IMR-90 (cell line): ENCODE measurements at regions not wholly inside any gene's neighbourhood (a gene's known extent, or its start where the extent isn't known, plus 50 kb on each side); places are given as distances from the start of the nearest gene placed in this dataset.

Experiments
- ATAC-seq: fragments of 200-7000 bp; cut with Tn5 transposase; 2 replicates; pipeline ENCODE4 v1.9.1; 2020; ENCODE audit warnings: low read depth, mild to moderate bottlenecking, moderate library complexity
- BruUV-seq: library from RNA; stranded (reverse); fragments of 400-500 nt; replicated peaks from 2 replicates; lab custom pipeline; 2021; lab: Mats Ljungman, UMichigan
- CTCF ChIA-PET: fragments of 300-600 bp; formaldehyde crosslinking; extraction: SDS; loops from one replicate; lab custom pipeline; 2021; ENCODE audit warnings: antibody characterized with exemption; lab: Yijun Ruan, JAX
- POLR2A ChIA-PET: fragments of 300-600 bp; sonication (Branson Sonifier 250); formaldehyde crosslinking; loops from one replicate; lab custom pipeline; 2022; ENCODE audit warnings: antibody characterized with exemption; ENCODE audit not compliant: unreplicated experiment; lab: Charles Lee
- DNase-seq: peaks from one replicate; pipeline ENCODE4 v3.0.0; 2013
- H2AFZ ChIP-seq: replicated peaks from 2 replicates; pipeline ENCODE3; 2013; ENCODE audit warnings: low read length, mild to moderate bottlenecking; ENCODE audit not compliant: poor library complexity
- H2AK5ac ChIP-seq: 2 replicates; pipeline ENCODE4 v1.6.1; 2013; ENCODE audit warnings: low read depth, low read length, inconsistent platforms
- H2AK9ac ChIP-seq: replicated peaks from 2 replicates; pipeline ENCODE3; 2013; ENCODE audit warnings: mild to moderate bottlenecking, low read depth, low read length, moderate library complexity; ENCODE audit not compliant: poor library complexity
- H2BK120ac ChIP-seq: 2 replicates; pipeline ENCODE4 v1.6.1; 2013; ENCODE audit warnings: low read depth, low read length, inconsistent platforms
- H2BK15ac ChIP-seq: 3 replicates; pipeline ENCODE4 v1.6.1; 2013; ENCODE audit warnings: low read depth, low read length, inconsistent platforms
- H2BK20ac ChIP-seq: 2 replicates; pipeline ENCODE4 v1.6.1; 2013; ENCODE audit warnings: low read depth, mild to moderate bottlenecking, inconsistent platforms, low read length, moderate library complexity
- H2BK5ac ChIP-seq: 2 replicates; pipeline ENCODE4 v1.6.1; 2013; ENCODE audit warnings: mild to moderate bottlenecking, low read depth, low read length, inconsistent platforms; ENCODE audit not compliant: poor library complexity, severe bottlenecking
- H3K14ac ChIP-seq: replicated peaks from 2 replicates; pipeline ENCODE4 v1.6.1; 2013; ENCODE audit warnings: low read depth, low read length, inconsistent platforms
- H3K18ac ChIP-seq: 2 replicates; pipeline ENCODE4 v1.6.1; 2013; ENCODE audit warnings: low read depth, low read length, control low read depth
- H3K23ac ChIP-seq: 2 replicates; pipeline ENCODE4 v1.6.1; 2013; ENCODE audit warnings: low read depth, low read length, inconsistent platforms
- H3K27ac ChIP-seq: 2 replicates; pipeline ENCODE4 v1.5.1; 2013; ENCODE audit warnings: mild to moderate bottlenecking, control low read depth, low read length; ENCODE audit not compliant: insufficient read depth
- H3K27me3 ChIP-seq: 2 replicates; pipeline ENCODE4 v1.6.1; 2013; ENCODE audit warnings: low read length; ENCODE audit not compliant: control insufficient read depth, insufficient read depth
- H3K36me3 ChIP-seq: 2 replicates; pipeline ENCODE4 v1.6.1; 2013; ENCODE audit warnings: low read length, mixed read lengths; ENCODE audit not compliant: control insufficient read depth, insufficient read depth
- H3K4ac ChIP-seq: 2 replicates; pipeline ENCODE4 v1.6.1; 2013; ENCODE audit warnings: low read depth, low read length, inconsistent platforms
- H3K4me1 ChIP-seq: 2 replicates; pipeline ENCODE4 v1.6.1; 2013; ENCODE audit warnings: low read length, mixed read lengths; ENCODE audit not compliant: control insufficient read depth, insufficient read depth
- H3K4me2 ChIP-seq: 2 replicates; pipeline ENCODE4 v1.6.1; 2013; ENCODE audit warnings: low read depth, mild to moderate bottlenecking, control low read depth, low read length, moderate library complexity
- H3K4me3 ChIP-seq: 2 replicates; pipeline ENCODE4 v1.5.1; 2013; ENCODE audit warnings: low read depth, mild to moderate bottlenecking, control low read depth, low read length, moderate library complexity; ENCODE audit not compliant: insufficient read depth
- H3K56ac ChIP-seq: 2 replicates; pipeline ENCODE4 v1.6.1; 2013; ENCODE audit warnings: low read length, inconsistent platforms; ENCODE audit not compliant: insufficient read depth; ENCODE audit errors: extremely low read depth
- H3K79me1 ChIP-seq, 2 experiments: 2 replicates each; pipeline ENCODE4 v1.6.1; 2013; ENCODE audit warnings: low read length in 2 of 2, inconsistent platforms in 1 of 2, low read depth in 1 of 2
- H3K9ac ChIP-seq: 2 replicates; pipeline ENCODE4 v1.6.1; 2013; ENCODE audit warnings: low read depth, low read length, control low read depth
- H3K9me1 ChIP-seq: 2 replicates; pipeline ENCODE4 v1.6.1; 2013; ENCODE audit warnings: low read length, inconsistent platforms; ENCODE audit not compliant: insufficient read depth
- H3K9me3 ChIP-seq: 2 replicates; pipeline ENCODE4 v1.6.1; 2013; ENCODE audit warnings: low read length; ENCODE audit not compliant: control insufficient read depth, insufficient read depth
- H4K20me1 ChIP-seq: 2 replicates; pipeline ENCODE4 v1.6.1; 2013; ENCODE audit warnings: low read length, inconsistent platforms; ENCODE audit not compliant: insufficient read depth
- H4K5ac ChIP-seq: 2 replicates; pipeline ENCODE4 v1.6.1; 2013; ENCODE audit warnings: mild to moderate bottlenecking, low read depth, low read length, control low read depth
- H4K8ac ChIP-seq, 2 experiments: 2 replicates each; pipeline ENCODE4 v1.6.1; 2013; ENCODE audit warnings: low read depth in 2 of 2, low read length in 2 of 2, control low read depth in 1 of 2, inconsistent platforms in 1 of 2
- H4K91ac ChIP-seq: 2 replicates; pipeline ENCODE4 v1.6.1; 2013; ENCODE audit warnings: low read depth, low read length, inconsistent platforms; ENCODE audit not compliant: insufficient read depth
- BHLHE40 ChIP-seq: fragments of 150-350 bp; IDR thresholded peaks from 2 replicates; pipeline ENCODE4 v1.6.1; 2016; ENCODE audit warnings: mild to moderate bottlenecking, low read depth, low read length
- CEBPB ChIP-seq: IDR thresholded peaks from 2 replicates; pipeline ENCODE4 v1.6.1; 2012; ENCODE audit warnings: low read depth, low read length, improper control_type of control experiment
- CHD1 ChIP-seq: IDR thresholded peaks from 2 replicates; pipeline ENCODE4 v1.6.1; 2012; ENCODE audit warnings: low read depth, low read length, improper control_type of control experiment
- CTCF ChIP-seq: conservative IDR thresholded peaks from 2 replicates; pipeline ENCODE4 v1.5.1; 2012; ENCODE audit warnings: mild to moderate bottlenecking, low read depth, low read length, improper control_type of control experiment
- ELK1 ChIP-seq: fragments of 150-350 bp; IDR thresholded peaks from 2 replicates; pipeline ENCODE4 v1.6.1; 2016; ENCODE audit warnings: low read depth, mild to moderate bottlenecking, low read length, moderate library complexity, borderline replicate concordance
- FOS ChIP-seq: fragments of 150-350 bp; IDR thresholded peaks from 2 replicates; pipeline ENCODE4 v1.6.1; 2016; ENCODE audit warnings: low read depth, low read length
- MAFK ChIP-seq: IDR thresholded peaks from 2 replicates; pipeline ENCODE4 v1.6.1; 2012; ENCODE audit warnings: low read depth, low read length, improper control_type of control experiment
- MAZ ChIP-seq: IDR thresholded peaks from 2 replicates; pipeline ENCODE4 v1.6.1; 2012; ENCODE audit warnings: low read depth, mild to moderate bottlenecking, low read length, improper control_type of control experiment, moderate library complexity, borderline replicate concordance
- MXI1 ChIP-seq: IDR thresholded peaks from 2 replicates; pipeline ENCODE4 v1.6.1; 2012; ENCODE audit warnings: low read depth, mild to moderate bottlenecking, low read length, moderate library complexity, borderline replicate concordance
- NFE2L2 ChIP-seq: fragments of 150-350 bp; IDR thresholded peaks from 2 replicates; pipeline ENCODE4 v1.6.1; 2016; ENCODE audit warnings: low read depth, mild to moderate bottlenecking, low read length
- RCOR1 ChIP-seq: IDR thresholded peaks from 2 replicates; pipeline ENCODE4 v1.6.1; 2012; ENCODE audit warnings: mild to moderate bottlenecking, low read length, improper control_type of control experiment; ENCODE audit not compliant: insufficient replicate concordance
- RFX5 ChIP-seq: IDR thresholded peaks from 2 replicates; pipeline ENCODE4 v1.8.0; 2012; ENCODE audit warnings: low read depth, mild to moderate bottlenecking, low read length, moderate library complexity
- SMC3 ChIP-seq: fragments of 150-350 bp; IDR thresholded peaks from 2 replicates; pipeline ENCODE4 v1.6.1; 2016; ENCODE audit warnings: low read depth, mild to moderate bottlenecking, antibody characterized with exemption, low read length, moderate library complexity
- WGBS, 2 experiments: methylation state at CpG; one replicate each; pipeline versions ENCODE4 v1.1.5 to v1.1.7; 2013; ENCODE audit warnings: missing lambda C conversion rate in 2 of 2; ENCODE audit not compliant: insufficient read length in 1 of 2; ENCODE audit errors: extremely low coverage in 2 of 2; 5-methylcytosine and 5-hydroxymethylcytosine counted together
- dilution Hi-C: fragments of 300-500 bp; cut with HindIII; formaldehyde crosslinking; loops from one replicate; pipeline ENCODE4 v1.14.3; 2018; ENCODE audit warnings: low sequenced_read_pairs; ENCODE audit not compliant: unreplicated experiment
- in situ Hi-C: fragments of 300-500 bp; cut with MboI; formaldehyde crosslinking; loops from 3 replicates; pipeline ENCODE4 v1.14.3; 2019; ENCODE audit warnings: low sequenced_read_pairs, inconsistent platforms, mixed read lengths
- intact Hi-C: fragments of 100-400 bp; cut with micrococcal nuclease; formaldehyde crosslinking; loops from 2 replicates; pipeline ENCODE4 v1.10.0; 2022

GRCh38 chr6:121765060-121765459 is 329.6 kb downstream of the GJA1 start:
- BruUV-seq, result no TSS peak
- H3K56ac ChIP-seq, result no peak overlapping the region
- H4K20me1 ChIP-seq, result no peaks in the 10 kb centered on the region
- H2AFZ ChIP-seq, result no peak overlapping the region
- H3K79me1 ChIP-seq, result no peaks in the 10 kb centered on the region
- no peak overlapping the region for H3K4me2 ChIP-seq
- POLR2A ChIA-PET, result no interaction called here
- dilution Hi-C loops (no loop called here), in situ Hi-C loops (no loop called here), intact Hi-C loops (no loop called here)
- H3K27ac ChIP-seq, result no peak overlapping the region
- no peak overlapping the region for H3K18ac ChIP-seq
- no peak overlapping the region for H4K8ac ChIP-seq
- H3K4ac ChIP-seq, result no peak overlapping the region
- ATAC-seq (no peak), DNase-seq (no peak)
- no peak overlapping the region for H3K9ac ChIP-seq
- H3K23ac ChIP-seq, result no peak overlapping the region
- no peak overlapping the region for H2BK20ac ChIP-seq
- H3K9me1 ChIP-seq, result no peaks in the 10 kb centered on the region
- no peaks in the 10 kb centered on the region for H3K27me3 ChIP-seq
- 100% methylated on average over 1 of the region's 2 CpGs; no CpG with 5 or more reads in 1 of the 2 experiments for WGBS, 2 experiments
- no peak overlapping the region for H4K5ac ChIP-seq
- no peak overlapping the region for H2AK9ac ChIP-seq
- H2AK5ac ChIP-seq, result no peak overlapping the region
- no peak overlapping the region for H2BK15ac ChIP-seq
- H3K36me3 ChIP-seq, result no peaks in the 10 kb centered on the region
- no peak for TF ChIP-seq SMC3
- no peak for TF ChIP-seq MXI1
- no peak for TF ChIP-seq CTCF
- no peak for TF ChIP-seq CEBPB
- no peak for TF ChIP-seq BHLHE40
- TF ChIP-seq RCOR1, result no peak
- no peak for TF ChIP-seq MAFK
- no peak for TF ChIP-seq ELK1
- TF ChIP-seq CHD1, result no peak
- no peak for TF ChIP-seq NFE2L2
- no peak for TF ChIP-seq FOS
- no peak for TF ChIP-seq MAZ
- TF ChIP-seq RFX5, result no peak
- CTCF ChIA-PET, result no interaction called here
- H4K91ac ChIP-seq, result no peak overlapping the region
- no peak overlapping the region for H3K14ac ChIP-seq
- peaks cover 3% of the 10 kb centered on the region; the same call in 1 of the 2 replicates for H3K4me1 ChIP-seq
- no peak overlapping the region for H2BK5ac ChIP-seq
- H2BK120ac ChIP-seq, result no peak overlapping the region
- H3K4me3 ChIP-seq, result no peak overlapping the region
- H3K9me3 ChIP-seq, result no peaks in the 10 kb centered on the region
